HUES6 (cell line): ENCODE measurements at regions not wholly inside any gene's neighbourhood (a gene's known extent, or its start where the extent isn't known, plus 50 kb on each side); places are given as distances from the start of the nearest gene placed in this dataset.
"Not testable (repeated sequence)": the region's sequence is repeated elsewhere in the genome, so short reads cannot be mapped to it uniquely, and the experiment has no call there.

ENCODE experiments used
- H3K27ac ChIP-seq: 2 replicates; pipeline ENCODE4 v1.7.0; 2013; ENCODE audit warnings: low read depth, mild to moderate bottlenecking, low read length, inconsistent platforms
- H3K27me3 ChIP-seq: 2 replicates; pipeline ENCODE4 v1.6.1; 2013; ENCODE audit warnings: low read length; ENCODE audit not compliant: control insufficient read depth, insufficient read depth
- H3K36me3 ChIP-seq: 2 replicates; pipeline ENCODE4 v1.6.1; 2013; ENCODE audit warnings: low read length; ENCODE audit not compliant: control insufficient read depth, insufficient read depth
- H3K4me1 ChIP-seq: 2 replicates; pipeline ENCODE4 v1.6.1; 2013; ENCODE audit warnings: low read length; ENCODE audit not compliant: control insufficient read depth, insufficient read depth
- H3K4me3 ChIP-seq: 2 replicates; pipeline ENCODE4 v1.5.1; 2013; ENCODE audit warnings: low read depth, low read length
- H3K9ac ChIP-seq: one replicate; pipeline ENCODE4 v1.6.1; 2013; ENCODE audit warnings: mild to moderate bottlenecking, low read length
- H3K9me3 ChIP-seq: 2 replicates; pipeline ENCODE4 v1.6.1; 2013; ENCODE audit warnings: low read depth, low read length; ENCODE audit not compliant: control insufficient read depth, insufficient read depth

DNA sequence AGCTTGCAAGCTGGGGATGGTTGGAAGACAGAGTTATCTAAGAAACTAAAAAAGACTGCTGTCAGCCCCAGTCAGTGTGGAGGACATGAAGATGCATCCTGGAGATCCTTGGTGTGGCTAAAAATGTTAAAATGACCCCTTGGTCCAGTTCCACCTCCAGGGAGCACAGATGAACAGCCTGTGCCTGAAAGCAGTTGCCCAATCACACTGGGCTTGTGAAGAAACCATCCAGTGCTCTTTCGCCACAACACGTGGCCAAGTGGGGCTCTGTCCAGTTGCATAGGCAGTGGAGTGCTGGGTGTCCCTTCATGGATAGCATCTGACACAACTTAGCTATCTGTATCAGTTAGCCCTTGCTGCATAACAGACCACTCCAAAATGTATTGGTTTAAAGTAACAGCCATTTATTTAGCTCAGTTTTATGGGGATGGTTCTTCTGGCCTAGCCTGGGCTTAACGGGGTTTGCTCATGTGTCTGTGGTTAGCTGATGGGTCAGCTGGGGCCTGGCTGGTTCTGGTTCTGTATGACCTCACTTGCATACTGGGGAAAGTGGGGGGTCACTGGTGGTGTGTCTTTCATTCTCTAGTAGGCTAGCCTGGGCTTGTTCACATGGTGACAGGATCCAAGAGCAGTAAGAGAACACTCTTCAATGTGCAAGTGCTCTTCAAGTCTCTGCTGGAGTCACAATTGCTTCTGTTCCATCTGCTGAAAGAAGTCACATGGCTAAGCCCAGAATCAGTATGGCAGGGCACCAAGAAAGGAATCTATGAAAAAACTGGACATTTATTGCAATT is 226.2 kb downstream of the PDCD6IP start:
- no peak overlapping the region for H3K4me3 ChIP-seq
- H3K4me1 ChIP-seq = no peaks in the 10 kb centered on the region
- H3K9ac ChIP-seq = no peak overlapping the region
- H3K27ac ChIP-seq = no peak overlapping the region
- no peaks in the 10 kb centered on the region for H3K9me3 ChIP-seq
- H3K27me3 ChIP-seq = no peaks in the 10 kb centered on the region
- no peaks in the 10 kb centered on the region for H3K36me3 ChIP-seq

DNA sequence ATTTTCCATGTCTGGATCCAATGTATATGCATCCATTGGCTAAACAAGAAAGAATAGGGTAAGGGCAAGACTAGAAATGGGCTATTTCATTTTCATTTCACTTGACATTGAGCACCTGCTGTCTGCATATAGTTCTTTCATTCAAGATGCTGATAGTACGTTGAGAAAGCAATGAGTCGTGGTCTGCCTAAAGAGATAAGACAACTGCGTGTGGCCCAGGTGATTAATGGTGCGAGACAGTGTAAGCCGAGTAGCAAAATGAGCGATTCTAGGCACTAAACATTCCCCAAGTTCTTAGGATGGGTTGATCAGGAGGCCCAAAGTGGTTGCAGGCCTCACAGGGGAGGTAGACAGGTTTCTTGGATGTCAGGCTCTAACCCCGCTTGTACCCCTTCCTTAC is 235.4 kb downstream of the PDCD6IP start:
- Histone ChIP-seq H3K36me3 (no peaks in the 10 kb centered on the region), H3K27ac (no peak overlapping the region), H3K27me3 (no peaks in the 10 kb centered on the region), H3K4me3 (no peak overlapping the region), H3K9ac (no peak overlapping the region), H3K4me1 (no peaks in the 10 kb centered on the region), H3K9me3 (no peaks in the 10 kb centered on the region)

DNA sequence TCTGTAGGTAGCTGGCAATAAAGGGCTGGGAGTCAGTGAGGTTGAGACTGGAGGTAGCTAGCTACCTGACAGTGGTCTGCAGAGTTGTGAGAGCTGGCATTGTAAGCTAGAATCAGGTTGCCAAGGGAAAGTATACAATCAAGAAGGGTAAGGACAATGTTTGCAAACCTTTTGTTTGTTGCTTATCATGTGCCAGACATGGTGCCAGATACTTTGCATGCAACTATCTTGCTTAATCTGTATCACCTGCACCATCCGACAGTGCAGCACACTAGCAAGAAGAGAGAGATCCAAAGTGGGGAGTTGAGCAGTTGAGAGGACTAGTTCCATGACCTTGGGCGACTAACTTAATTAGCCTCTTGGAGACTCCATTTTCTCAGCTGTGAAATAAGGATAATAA is 236.4 kb downstream of the PDCD6IP start:
- Histone ChIP-seq H3K27ac (no peak overlapping the region), H3K9me3 (no peaks in the 10 kb centered on the region), H3K36me3 (no peaks in the 10 kb centered on the region), H3K27me3 (no peaks in the 10 kb centered on the region), H3K9ac (no peak overlapping the region), H3K4me1 (no peaks in the 10 kb centered on the region), H3K4me3 (no peak overlapping the region)

DNA sequence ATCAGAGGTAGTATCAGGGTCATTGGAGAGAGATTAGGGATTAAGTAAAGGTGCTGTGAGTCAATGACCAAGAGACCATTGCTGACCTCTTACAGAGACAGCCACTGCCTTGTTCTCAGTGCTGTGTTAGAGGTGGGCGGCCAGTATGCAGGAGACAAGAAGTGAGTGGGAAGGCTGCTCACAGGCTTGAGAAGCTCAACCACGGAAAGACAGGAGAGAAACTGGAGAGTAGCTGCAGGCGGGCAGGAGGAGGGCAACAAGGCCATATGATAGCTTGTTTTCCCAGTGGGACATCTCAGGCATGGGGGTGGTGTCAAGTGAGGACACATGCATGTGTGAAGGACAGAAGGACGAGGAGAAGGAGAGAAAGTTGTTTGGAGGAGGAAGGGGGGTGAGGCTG is 237.3 kb downstream of the PDCD6IP start:
- Histone ChIP-seq H3K9ac (no peak overlapping the region), H3K4me1 (no peaks in the 10 kb centered on the region), H3K27ac (no peak overlapping the region), H3K4me3 (no peak overlapping the region), H3K9me3 (no peaks in the 10 kb centered on the region), H3K27me3 (no peaks in the 10 kb centered on the region), H3K36me3 (no peaks in the 10 kb centered on the region)

DNA sequence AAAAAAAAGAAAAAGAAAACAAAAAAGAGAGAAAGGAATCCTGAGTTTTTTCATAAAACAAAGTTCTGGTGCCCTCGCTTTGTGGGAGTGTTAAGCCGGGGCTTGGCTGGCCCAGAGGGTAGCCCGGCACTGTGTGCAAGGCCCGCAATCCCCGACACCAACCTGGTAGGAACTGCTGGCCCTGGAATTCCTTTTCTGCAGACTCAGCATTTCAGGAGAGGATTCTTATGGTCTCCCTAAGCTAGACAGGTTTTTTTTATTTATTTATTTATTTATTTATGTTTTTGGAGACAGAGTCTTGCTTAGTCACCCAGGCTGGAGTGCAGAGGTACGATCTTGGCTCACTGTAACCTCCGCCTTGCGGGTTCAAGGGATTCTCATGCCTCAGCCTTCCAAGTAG is 238.8 kb downstream of the PDCD6IP start:
- H3K4me1 ChIP-seq = no peaks in the 10 kb centered on the region

DNA sequence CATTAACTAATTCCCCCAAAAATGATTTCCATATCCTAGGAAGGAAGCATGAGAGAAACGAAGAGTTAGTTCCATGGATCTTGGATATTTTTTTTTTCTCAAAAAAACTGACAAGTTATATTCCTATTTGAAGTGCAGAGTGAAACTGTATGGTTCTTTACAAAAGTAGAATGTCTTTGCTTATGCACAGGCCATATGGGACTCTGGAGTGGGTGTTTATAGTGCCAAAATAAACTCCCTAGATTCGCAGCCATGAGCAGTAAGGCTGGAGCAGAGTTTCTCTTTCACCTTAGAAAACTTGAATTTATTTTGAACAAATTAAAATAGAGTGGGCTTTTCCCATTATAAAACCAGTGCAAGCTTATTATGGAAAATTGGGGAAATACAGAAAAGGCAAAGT is 239.7 kb downstream of the PDCD6IP start:
- Histone ChIP-seq H3K4me3 (no peak overlapping the region), H3K9me3 (no peaks in the 10 kb centered on the region), H3K9ac (no peak overlapping the region), H3K36me3 (no peaks in the 10 kb centered on the region), H3K27ac (no peak overlapping the region), H3K4me1 (no peaks in the 10 kb centered on the region), H3K27me3 (no peaks in the 10 kb centered on the region)

More for the DNA sequence above, 238.8 kb downstream of the PDCD6IP start:
- no peak overlapping the region for H3K4me3 ChIP-seq
- no peaks in the 10 kb centered on the region for H3K36me3 ChIP-seq
- no peaks in the 10 kb centered on the region for H3K27me3 ChIP-seq
- no peak overlapping the region for H3K9ac ChIP-seq
- H3K27ac ChIP-seq = no peak overlapping the region
- no peaks in the 10 kb centered on the region for H3K9me3 ChIP-seq

DNA sequence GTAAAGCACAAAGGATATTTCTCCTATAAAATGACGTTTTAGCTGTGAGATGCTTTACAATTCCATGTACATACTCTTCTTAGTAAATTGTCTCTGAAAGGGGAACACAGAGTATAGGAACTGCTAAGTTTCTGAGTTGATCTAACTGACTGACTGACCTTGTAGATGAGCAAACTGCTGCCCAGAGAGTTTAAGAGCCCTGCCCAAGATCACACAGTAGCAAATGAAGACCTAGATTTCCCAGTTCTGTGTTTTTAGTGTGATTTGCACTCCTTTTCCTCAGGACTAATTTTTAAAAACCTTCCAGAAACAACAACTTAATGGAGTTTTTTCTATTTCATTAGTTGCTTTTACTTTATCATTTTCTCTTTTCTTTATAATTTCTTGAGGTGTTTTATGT is 247.7 kb downstream of the PDCD6IP start:
- Histone ChIP-seq H3K9ac (no peak overlapping the region), H3K4me3 (no peak overlapping the region), H3K27ac (no peak overlapping the region), H3K9me3 (no peaks in the 10 kb centered on the region), H3K36me3 (no peaks in the 10 kb centered on the region), H3K4me1 (no peaks in the 10 kb centered on the region), H3K27me3 (no peaks in the 10 kb centered on the region)

DNA sequence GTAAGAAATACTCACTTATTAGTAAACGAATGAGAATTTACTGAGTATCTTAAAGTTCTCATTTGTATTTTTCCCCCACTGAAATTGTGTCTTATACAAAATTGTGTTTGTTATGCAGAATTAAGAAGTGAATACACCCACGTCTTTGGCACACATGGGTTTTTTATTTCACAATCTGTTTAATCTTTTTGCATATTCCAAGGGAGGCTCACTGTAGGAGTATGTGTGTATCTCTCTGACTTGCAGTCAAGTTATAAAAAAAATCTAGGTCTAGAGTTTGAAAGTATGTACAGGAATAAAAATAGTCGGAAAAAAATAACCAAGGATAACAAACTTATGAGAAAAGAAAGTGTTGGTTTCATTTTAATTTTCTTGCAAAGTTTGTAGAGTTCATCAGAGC is 255.2 kb downstream of the PDCD6IP start:
- no peaks in the 10 kb centered on the region for H3K9me3 ChIP-seq

DNA sequence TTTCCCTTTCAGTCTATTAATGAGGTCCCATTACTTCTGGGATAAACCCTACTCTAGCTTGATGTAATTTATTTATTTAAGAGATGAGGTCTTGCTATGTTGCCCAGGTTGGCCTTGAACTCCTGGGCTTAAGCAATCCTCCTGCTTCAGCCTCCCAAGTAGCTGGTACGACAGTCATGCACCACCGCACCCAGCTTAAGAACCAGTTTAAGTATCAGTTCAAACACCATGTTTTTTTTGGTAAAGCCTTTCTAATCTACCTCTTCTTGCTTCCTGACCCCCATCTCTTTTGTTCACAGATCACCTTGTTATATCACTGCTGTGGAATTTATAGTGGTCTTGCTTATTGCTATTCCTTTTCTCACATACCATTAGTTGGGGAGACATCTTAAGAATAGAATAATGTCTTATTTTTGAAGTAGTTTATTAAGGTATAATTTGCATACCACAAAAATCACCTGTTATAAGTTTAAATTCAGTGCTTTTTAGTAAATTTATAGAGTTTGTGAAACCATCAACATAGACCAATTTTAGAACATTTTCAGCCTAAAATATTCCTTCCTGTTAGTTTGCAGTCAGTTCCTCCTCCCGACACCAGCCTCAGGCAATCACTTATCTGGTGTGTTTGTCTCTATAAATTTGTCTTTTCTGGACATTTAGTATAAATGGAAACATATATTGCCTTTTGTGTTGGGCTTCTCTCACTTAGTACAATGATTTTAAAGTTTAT is 257.9 kb downstream of the PDCD6IP start:
- no peaks in the 10 kb centered on the region for H3K4me1 ChIP-seq
- H3K9ac ChIP-seq = no peak overlapping the region
- H3K27ac ChIP-seq = no peak overlapping the region
- no peaks in the 10 kb centered on the region; the same call in 1 of the 2 replicates for H3K9me3 ChIP-seq
- no peaks in the 10 kb centered on the region for H3K36me3 ChIP-seq
- no peak overlapping the region for H3K4me3 ChIP-seq
- H3K27me3 ChIP-seq = no peaks in the 10 kb centered on the region

More for the DNA sequence above, 255.2 kb downstream of the PDCD6IP start:
- no peaks in the 10 kb centered on the region for H3K4me1 ChIP-seq
- no peak overlapping the region for H3K4me3 ChIP-seq
- H3K27ac ChIP-seq = no peak overlapping the region
- H3K9ac ChIP-seq = no peak overlapping the region
- H3K36me3 ChIP-seq = no peaks in the 10 kb centered on the region
- H3K27me3 ChIP-seq = no peaks in the 10 kb centered on the region

DNA sequence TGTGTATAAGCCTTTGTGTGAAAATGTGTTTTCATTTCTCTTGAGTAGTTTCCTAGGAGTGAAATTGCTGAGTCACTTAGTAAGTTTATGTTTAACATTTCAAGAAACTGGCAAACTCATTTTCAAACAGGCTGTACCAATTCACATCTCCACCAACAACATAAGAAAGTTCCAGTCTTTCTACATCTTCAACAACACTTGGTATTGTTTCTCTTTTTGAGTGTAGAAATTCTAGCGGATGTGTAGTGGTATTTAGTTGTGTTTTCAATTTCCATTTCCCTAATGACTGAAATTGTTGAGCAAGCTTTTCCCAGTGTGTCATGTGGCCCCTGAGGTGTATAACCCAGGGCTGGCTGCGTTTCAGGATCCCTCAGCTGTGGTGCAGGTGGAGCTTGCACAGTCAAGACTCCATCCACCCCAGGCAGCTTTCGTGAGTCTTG is 258.5 kb downstream of the PDCD6IP start:
- no peaks in the 10 kb centered on the region for H3K27me3 ChIP-seq
- H3K9me3 ChIP-seq = no peaks in the 10 kb centered on the region; the same call in 1 of the 2 replicates
- no peak overlapping the region for H3K9ac ChIP-seq
- H3K4me1 ChIP-seq = no peaks in the 10 kb centered on the region
- H3K4me3 ChIP-seq = no peak overlapping the region
- H3K36me3 ChIP-seq = no peaks in the 10 kb centered on the region
- no peak overlapping the region for H3K27ac ChIP-seq

DNA sequence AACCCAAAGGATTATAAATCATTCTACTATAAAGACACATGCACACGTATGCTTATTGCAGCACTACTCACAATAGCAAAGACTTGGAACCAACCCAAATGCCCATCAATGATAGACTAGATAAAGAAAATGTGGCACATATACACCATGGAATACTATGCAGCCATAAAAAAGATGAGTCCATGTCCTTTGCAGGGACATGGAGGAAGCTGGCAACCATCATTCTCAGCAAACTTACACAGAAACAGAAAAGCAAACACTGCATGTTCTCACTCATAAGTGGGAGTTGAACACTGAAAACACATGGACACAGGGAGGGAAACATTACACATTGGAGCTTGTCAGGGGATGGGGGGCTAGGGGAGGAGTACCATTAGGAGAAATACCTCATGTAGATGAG is 262.6 kb downstream of the PDCD6IP start:
- not testable (repeated sequence) for H3K36me3 ChIP-seq, H3K27ac ChIP-seq, H3K4me1 ChIP-seq, H3K9me3 ChIP-seq, H3K27me3 ChIP-seq, H3K4me3 ChIP-seq, H3K9ac ChIP-seq
